PC-3 (cell line): ENCODE measurements at regions not wholly inside any gene's neighbourhood (a gene's known extent, or its start where the extent isn't known, plus 50 kb on each side); places are given as distances from the start of the nearest gene placed in this dataset.
A peak's percentile ranks its signal among the peaks of the same experiment; 100 is the strongest.

Experiments
- ATAC-seq: fragments of 200-7000 bp; cut with Tn5 transposase; 2 replicates; pipeline ENCODE4 v1.9.1; 2020; ENCODE audit warnings: mild to moderate bottlenecking, moderate library complexity
- BruUV-seq: library from RNA; stranded (reverse); fragments of 400-500 nt; replicated peaks from 2 replicates; lab custom pipeline; 2021; lab: Mats Ljungman, UMichigan
- CTCF ChIA-PET: fragments of 300-600 bp; sonication (Branson Sonifier 250); formaldehyde crosslinking; loops from one replicate; lab custom pipeline; 2022; ENCODE audit warnings: antibody characterized with exemption; lab: Charles Lee
- POLR2A ChIA-PET: fragments of 300-600 bp; sonication (Branson Sonifier 250); formaldehyde crosslinking; loops from one replicate; lab custom pipeline; 2022; ENCODE audit warnings: antibody characterized with exemption; ENCODE audit not compliant: unreplicated experiment; lab: Charles Lee
- DNase-seq: peaks from one replicate; pipeline ENCODE4 v3.0.0-alpha.2; 2015
- H2AFZ ChIP-seq: fragments of 300-600 bp; sonication (generic); 2 replicates; pipeline ENCODE4 v1.6.0; 2016; ENCODE audit warnings: antibody characterized with exemption, low read length
- H3F3A ChIP-seq: fragments of 300-600 bp; sonication (generic); one replicate; pipeline ENCODE4 v1.6.0; 2017; ENCODE audit warnings: antibody characterized with exemption, low read length, control low read depth, mild to moderate bottlenecking; ENCODE audit not compliant: unreplicated experiment
- H3K27ac ChIP-seq: fragments of 300-600 bp; sonication (generic); 2 replicates; pipeline ENCODE4 v1.5.1; 2016; ENCODE audit warnings: mild to moderate bottlenecking, low read length
- H3K27me3 ChIP-seq: fragments of 300-600 bp; sonication (generic); 2 replicates; pipeline ENCODE4 v1.6.1; 2016; ENCODE audit warnings: low read length, mixed read lengths
- H3K36me3 ChIP-seq: fragments of 300-600 bp; sonication (generic); 2 replicates; pipeline ENCODE4 v1.6.1; 2016; ENCODE audit warnings: low read depth, mixed run types, low read length, mixed read lengths
- H3K4me1 ChIP-seq: fragments of 300-600 bp; sonication (generic); 2 replicates; pipeline ENCODE4 v1.5.1; 2016; ENCODE audit warnings: low read length; ENCODE audit not compliant: insufficient read depth
- H3K4me2 ChIP-seq: fragments of 300-600 bp; sonication (generic); 2 replicates; pipeline ENCODE4 v1.6.0; 2016; ENCODE audit warnings: low read length
- H3K4me3 ChIP-seq: fragments of 300-600 bp; sonication (generic); 2 replicates; pipeline ENCODE4 v1.5.1; 2016; ENCODE audit warnings: mild to moderate bottlenecking, low read length, mixed read lengths
- H3K79me2 ChIP-seq: fragments of 300-600 bp; sonication (generic); 2 replicates; pipeline ENCODE4 v1.6.1; 2017; ENCODE audit warnings: low read length, mixed read lengths
- H3K9ac ChIP-seq: fragments of 300-600 bp; sonication (generic); 2 replicates; pipeline ENCODE4 v1.6.0; 2016; ENCODE audit warnings: mild to moderate bottlenecking, low read length
- H3K9me2 ChIP-seq: fragments of 300-600 bp; sonication (generic); replicated peaks from 2 replicates; pipeline ENCODE4 v1.6.1; 2016; ENCODE audit warnings: mixed run types, low read length, mixed read lengths
- H3K9me3 ChIP-seq: fragments of 300-600 bp; sonication (generic); 2 replicates; pipeline ENCODE4 v1.6.1; 2016; ENCODE audit warnings: low read length, mixed read lengths
- H4K20me1 ChIP-seq: fragments of 300-600 bp; sonication (generic); 2 replicates; pipeline ENCODE4 v1.6.1; 2016; ENCODE audit warnings: low read length, mixed read lengths
- CTCF ChIP-seq: fragments of 300-600 bp; sonication (generic); conservative IDR thresholded peaks from 2 replicates; pipeline ENCODE4 v1.5.1; 2017; ENCODE audit warnings: antibody characterized with exemption, low read depth, mild to moderate bottlenecking, low read length
- EZH2 ChIP-seq: fragments of 300-600 bp; sonication (generic); IDR thresholded peaks from one replicate; pipeline ENCODE4 v1.6.1; 2017; ENCODE audit warnings: antibody characterized with exemption, mild to moderate bottlenecking, low read length; ENCODE audit not compliant: unreplicated experiment
- EZH2phosphoT487 ChIP-seq: fragments of 300-600 bp; sonication (generic); IDR thresholded peaks from 2 replicates; pipeline ENCODE4 v1.6.1; 2018; ENCODE audit warnings: mild to moderate bottlenecking, antibody characterized with exemption, low read length, borderline replicate concordance
- intact Hi-C: fragments of 100-400 bp; cut with micrococcal nuclease; formaldehyde crosslinking; loops from 2 replicates; pipeline ENCODE4 v1.9.0; 2023

DNA sequence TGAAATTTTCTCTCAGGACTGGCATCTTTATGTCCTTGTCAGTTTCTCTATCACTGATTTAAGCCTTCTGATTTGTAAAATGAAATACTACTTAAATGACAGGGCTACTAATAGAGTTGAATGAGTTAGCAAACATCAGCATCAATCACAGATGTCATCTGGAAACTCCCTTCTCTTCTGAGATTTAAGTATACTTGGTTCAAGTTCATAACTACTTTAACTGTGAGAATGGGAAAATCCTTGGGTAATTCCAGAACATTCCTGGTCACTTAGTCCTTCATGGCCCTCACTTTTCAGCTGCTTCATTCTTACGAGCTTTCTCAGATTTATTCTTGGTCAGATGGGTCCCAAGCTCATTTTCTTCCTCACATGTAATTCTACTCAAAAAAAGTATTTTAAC is 1655.3 kb upstream of the FLRT2 start:
- no peak for TF ChIP-seq EZH2phosphoT487
- no peak for TF ChIP-seq CTCF
- TF ChIP-seq EZH2: no peak
- Histone ChIP-seq H3K4me3 (no peak overlapping the region), H2AFZ (no peak overlapping the region), H3K9me3 (peaks cover 2% of the 10 kb centered on the region; the same call in 1 of the 2 replicates), H3K27me3 (no peaks in the 10 kb centered on the region), H3K27ac (no peak overlapping the region), H3F3A (no peaks in the 10 kb centered on the region), H3K9me2 (no peaks in the 10 kb centered on the region), H3K9ac (no peak overlapping the region), H3K36me3 (no peaks in the 10 kb centered on the region), H4K20me1 (no peaks in the 10 kb centered on the region), H3K79me2 (no peaks in the 10 kb centered on the region), H3K4me1 (no peaks in the 10 kb centered on the region), H3K4me2 (no peak overlapping the region)
- ChIA-PET POLR2A (no interaction called here), CTCF (no interaction called here)
- BruUV-seq: no TSS peak
- ATAC-seq (no peak), DNase-seq (no peak)
- intact Hi-C loops: no loop called here

DNA sequence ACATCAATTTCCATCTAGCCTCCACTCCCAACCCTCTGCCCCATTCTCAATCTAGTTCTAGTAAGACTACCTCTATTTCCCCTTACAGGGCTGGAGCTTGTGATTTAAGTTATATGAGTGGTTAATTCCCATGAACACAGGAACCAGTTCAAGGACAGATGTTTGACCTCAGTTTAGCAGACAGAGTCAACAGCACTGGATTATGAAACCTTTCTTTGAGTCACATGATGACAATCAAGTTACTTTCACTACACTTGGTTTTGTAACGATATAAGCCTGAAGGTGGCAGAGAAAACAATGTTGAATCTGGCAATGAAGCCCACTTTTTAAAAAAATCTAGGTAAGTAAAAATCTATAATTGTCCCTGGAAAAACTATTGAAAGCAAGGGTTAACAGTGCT is 1646.2 kb upstream of the FLRT2 start:
- H3K9me3 ChIP-seq: 0 out of 2 replicates have a peak, but pooled peaks cover 9% of the 10 kb centered on the region
- ChIA-PET POLR2A (no interaction called here), CTCF (no interaction called here)
- intact Hi-C loops: no loop called here
- no peaks in the 10 kb centered on the region for H3K4me1 ChIP-seq
- H3K79me2 ChIP-seq: no peaks in the 10 kb centered on the region
- ATAC-seq: no peak
- no peak overlapping the region for H3K9ac ChIP-seq
- no peaks in the 10 kb centered on the region for H4K20me1 ChIP-seq
- H2AFZ ChIP-seq: no peak overlapping the region
- H3K9me2 ChIP-seq: no peaks in the 10 kb centered on the region
- BruUV-seq: no TSS peak
- H3K4me3 ChIP-seq: no peak overlapping the region
- no peak overlapping the region for H3K4me2 ChIP-seq
- no peaks in the 10 kb centered on the region for H3K27me3 ChIP-seq
- TF ChIP-seq CTCF: no peak
- no peak for TF ChIP-seq EZH2
- no peak for TF ChIP-seq EZH2phosphoT487
- no peak overlapping the region for H3K27ac ChIP-seq
- H3K36me3 ChIP-seq: no peaks in the 10 kb centered on the region
- H3F3A ChIP-seq: no peaks in the 10 kb centered on the region
- no peak for DNase-seq

DNA sequence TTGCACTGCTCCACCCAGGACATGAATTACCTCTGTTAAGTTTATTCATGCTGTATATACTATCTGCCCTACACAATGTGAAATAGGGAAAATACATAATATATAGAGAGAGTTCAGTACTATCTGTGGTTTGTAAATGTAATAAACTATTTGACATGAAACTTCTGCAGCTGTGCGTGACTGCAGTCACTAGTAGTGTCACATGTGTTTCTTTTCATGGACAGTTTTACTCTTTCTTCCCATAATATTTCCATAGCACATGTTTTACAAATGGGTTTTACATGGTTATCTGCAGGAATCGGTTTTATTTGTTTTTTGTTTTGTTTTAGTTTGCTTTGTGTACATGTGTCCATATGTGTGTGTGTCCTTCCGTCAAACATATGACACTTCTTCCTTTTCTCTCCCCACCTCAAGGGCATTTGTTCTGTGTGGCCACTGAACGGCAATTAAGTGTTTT is 1644.1 kb upstream of the FLRT2 start:
- Histone ChIP-seq H3K27ac (no peak overlapping the region), H3K9ac (no peak overlapping the region), H3K36me3 (no peaks in the 10 kb centered on the region), H3K27me3 (no peaks in the 10 kb centered on the region), H3K4me2 (no peak overlapping the region), H4K20me1 (no peaks in the 10 kb centered on the region), H3K4me3 (no peak overlapping the region), H3F3A (no peaks in the 10 kb centered on the region), H3K9me3 (peaks cover 7% of the 10 kb centered on the region; the same call in 1 of the 2 replicates), H3K9me2 (no peaks in the 10 kb centered on the region), H3K4me1 (no peaks in the 10 kb centered on the region), H2AFZ (0 out of 2 replicates have a peak overlapping the region, but pooled peaks have one; percentile 24), H3K79me2 (no peaks in the 10 kb centered on the region)
- TF ChIP-seq CTCF: no peak
- no peak for TF ChIP-seq EZH2
- no peak for TF ChIP-seq EZH2phosphoT487
- DNase-seq (no peak), ATAC-seq (no peak)
- CTCF ChIA-PET: no interaction called here
- BruUV-seq: no TSS peak
- POLR2A ChIA-PET: no interaction called here
- intact Hi-C loops: no loop called here
